Tibial artery (tissue), 4 donors: ENCODE measurements at regions not wholly inside any gene's neighbourhood (a gene's known extent, or its start where the extent isn't known, plus 50 kb on each side); places are given as distances from the start of the nearest gene placed in this dataset.
"Not testable (repeated sequence)": the region's sequence is repeated elsewhere in the genome, so short reads cannot be mapped to it uniquely, and the experiment has no call there.

Source experiments
- DNase-seq, 2 donors: peaks; one replicate each; pipeline ENCODE4 v3.0.0-alpha.2; 2019
- H3K27ac ChIP-seq, 2 donors: fragments of 200-600 bp; sonication (generic) in 1 of 2; 1 replicate in 1 of 2; 2 replicates in 1 of 2; pipeline ENCODE4 v1.5.1; 2018 to 2019; ENCODE audit warnings: mild to moderate bottlenecking in 1 of 2
- H3K27me3 ChIP-seq, 2 donors: fragments of 200-600 bp; sonication (generic) in 1 of 2; one replicate each; pipeline versions ENCODE4 v1.5.1 to v1.6.0; 2016 to 2019
- H3K36me3 ChIP-seq, 3 donors: fragments of 200-600 bp; sonication (generic) in 2 of 3; one replicate each; pipeline ENCODE4 v1.5.1; 2016 to 2019; ENCODE audit warnings: mild to moderate bottlenecking in 2 of 3
- H3K4me1 ChIP-seq, 4 donors: fragments of 200-600 bp; sonication (generic) in 2 of 4; 1 replicate in 3 of 4; 2 replicates in 1 of 4; pipeline ENCODE4 v1.5.1; 2016 to 2019
- H3K4me3 ChIP-seq, 2 donors: fragments of 200-600 bp; sonication (generic) in 1 of 2; 1 replicate in 1 of 2; 2 replicates in 1 of 2; pipeline ENCODE4 v1.5.1; 2018 to 2019; ENCODE audit warnings: mild to moderate bottlenecking in 2 of 2
- H3K9me3 ChIP-seq, 3 donors: fragments of 200-600 bp; sonication (generic) in 1 of 3; one replicate each; pipeline ENCODE4 v1.5.1; 2016 to 2019
- intact Hi-C: fragments of 100-400 bp; cut with DNase I; formaldehyde crosslinking; loops from one replicate; pipeline ENCODE4 v1.15.0; 2023; ENCODE audit warnings: low total_unique reads
- TF ChIP-seq, protein P1 (sequence below), 2 experiments: fragments of 200-600 bp in 1 of 2; fragments of 450-650 bp in 1 of 2; IDR thresholded peaks; one replicate each; pipeline ENCODE4 v1.5.1; 2017 to 2019; ENCODE audit warnings: antibody characterized with exemption in 2 of 2, mild to moderate bottlenecking in 1 of 2, moderate library complexity in 1 of 2

DNA sequence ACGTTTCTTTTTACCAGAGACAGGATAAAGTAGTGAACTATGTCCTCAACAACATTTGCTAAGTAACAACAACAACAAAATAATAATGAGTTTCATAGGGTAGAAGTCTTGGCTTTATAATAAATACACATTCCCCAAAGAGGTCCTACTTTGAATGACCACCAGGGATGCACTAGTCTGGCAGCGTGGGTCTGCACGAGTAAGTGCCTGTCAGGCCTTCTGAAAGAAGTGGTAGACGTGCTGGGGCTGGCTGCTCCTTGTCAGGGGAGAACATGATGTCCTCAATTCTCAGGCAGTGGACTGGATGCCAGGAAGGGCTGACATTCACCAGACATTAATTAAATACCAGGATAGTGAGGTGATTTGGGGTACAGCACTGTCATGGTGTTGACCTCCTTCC lies 331.1 kb downstream of the TMEM38B start:
- TF ChIP-seq, protein P1, sequence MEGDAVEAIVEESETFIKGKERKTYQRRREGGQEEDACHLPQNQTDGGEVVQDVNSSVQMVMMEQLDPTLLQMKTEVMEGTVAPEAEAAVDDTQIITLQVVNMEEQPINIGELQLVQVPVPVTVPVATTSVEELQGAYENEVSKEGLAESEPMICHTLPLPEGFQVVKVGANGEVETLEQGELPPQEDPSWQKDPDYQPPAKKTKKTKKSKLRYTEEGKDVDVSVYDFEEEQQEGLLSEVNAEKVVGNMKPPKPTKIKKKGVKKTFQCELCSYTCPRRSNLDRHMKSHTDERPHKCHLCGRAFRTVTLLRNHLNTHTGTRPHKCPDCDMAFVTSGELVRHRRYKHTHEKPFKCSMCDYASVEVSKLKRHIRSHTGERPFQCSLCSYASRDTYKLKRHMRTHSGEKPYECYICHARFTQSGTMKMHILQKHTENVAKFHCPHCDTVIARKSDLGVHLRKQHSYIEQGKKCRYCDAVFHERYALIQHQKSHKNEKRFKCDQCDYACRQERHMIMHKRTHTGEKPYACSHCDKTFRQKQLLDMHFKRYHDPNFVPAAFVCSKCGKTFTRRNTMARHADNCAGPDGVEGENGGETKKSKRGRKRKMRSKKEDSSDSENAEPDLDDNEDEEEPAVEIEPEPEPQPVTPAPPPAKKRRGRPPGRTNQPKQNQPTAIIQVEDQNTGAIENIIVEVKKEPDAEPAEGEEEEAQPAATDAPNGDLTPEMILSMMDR (IDR thresholded peaks at IDR 0.05): no peak
- no peaks in the 10 kb centered on the region for H3K4me1 ChIP-seq
- intact Hi-C loops: no loop called here
- H3K4me3 ChIP-seq: no peak overlapping the region
- H3K9me3 ChIP-seq: peaks cover 0 to 9% (median 0%) of the 10 kb centered on the region in 3 donors
- no peak for DNase-seq
- H3K27ac ChIP-seq: no peak overlapping the region
- no peaks in the 10 kb centered on the region for H3K36me3 ChIP-seq
- H3K27me3 ChIP-seq: no peaks in the 10 kb centered on the region

DNA sequence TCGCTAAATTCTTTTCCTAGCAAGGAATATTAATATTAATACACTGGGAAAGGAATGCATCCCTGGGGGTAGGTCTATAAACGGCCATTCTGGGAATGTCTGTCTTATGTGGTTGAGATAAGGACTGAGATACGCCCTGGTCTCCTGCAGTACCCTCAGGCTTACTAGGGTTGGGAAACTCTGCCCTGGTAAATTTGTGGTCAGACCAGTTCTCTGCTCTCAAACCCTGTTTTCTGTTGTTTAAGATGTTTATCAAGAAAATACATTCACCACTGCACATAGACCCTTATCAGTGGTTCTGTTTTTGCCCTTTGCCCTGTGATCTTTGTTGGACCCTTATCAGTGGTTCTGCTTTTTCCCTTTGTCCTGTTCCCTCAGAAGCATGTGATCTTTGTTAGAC lies 335.8 kb downstream of the TMEM38B start:
- intact Hi-C loops, H3K4me3 ChIP-seq, DNase-seq, H3K27ac ChIP-seq, H3K36me3 ChIP-seq, H3K27me3 ChIP-seq, H3K4me1 ChIP-seq: not testable (repeated sequence)
- peaks cover 0 to 10% (median 0%) of the 10 kb centered on the region in 3 donors for H3K9me3 ChIP-seq

DNA sequence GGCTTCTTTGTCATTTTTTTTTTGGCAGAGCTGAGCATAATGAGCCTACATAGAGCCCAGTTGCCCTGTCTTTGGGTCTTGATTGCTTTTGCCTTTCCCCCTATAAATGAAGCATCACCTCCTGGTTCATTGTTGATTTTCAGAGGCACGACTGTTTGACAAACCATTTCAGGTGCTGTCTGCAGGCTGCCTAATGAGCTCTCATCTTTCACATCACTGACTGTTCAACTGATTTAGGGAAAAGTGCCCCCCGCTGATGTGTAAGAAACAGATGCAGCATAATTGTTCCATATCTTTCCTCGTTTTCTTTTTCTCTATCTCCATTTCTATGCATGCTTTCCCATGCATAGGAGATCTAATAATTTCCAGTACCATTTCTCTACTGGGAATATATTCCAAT lies 338.6 kb downstream of the TMEM38B start:
- intact Hi-C loops: no loop called here
- TF ChIP-seq, protein P1 (IDR thresholded peaks at IDR 0.05): no peak

DNA sequence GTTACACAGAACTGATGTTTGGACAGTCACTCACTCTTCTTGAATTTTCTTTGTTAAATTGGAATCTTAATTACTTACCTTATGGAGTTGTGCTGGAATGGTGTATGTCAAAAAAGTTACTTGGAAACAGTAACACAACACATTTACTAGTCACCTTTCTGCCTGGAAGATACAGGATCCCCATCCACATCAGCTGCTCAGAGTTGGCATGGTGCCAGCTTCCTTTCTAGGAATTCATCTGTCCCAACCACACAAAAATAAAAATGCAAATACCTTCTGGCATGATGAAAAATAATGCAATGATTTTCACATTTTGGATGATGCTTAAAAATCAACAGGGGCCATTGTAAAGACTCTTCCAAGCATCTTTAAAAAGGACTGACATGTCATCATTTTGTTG lies 341.5 kb downstream of the TMEM38B start:
- intact Hi-C loops: no loop called here
- TF ChIP-seq, protein P1 (IDR thresholded peaks at IDR 0.05): no peak
- H3K9me3 ChIP-seq: no peaks in the 10 kb centered on the region
- peaks cover 0 to 11% (median 3%) of the 10 kb centered on the region in 4 donors for H3K4me1 ChIP-seq
- H3K27me3 ChIP-seq: no peaks in the 10 kb centered on the region
- H3K4me3 ChIP-seq: no peak overlapping the region
- H3K27ac ChIP-seq: no peak overlapping the region
- no peak for DNase-seq
- no peaks in the 10 kb centered on the region for H3K36me3 ChIP-seq

More for the DNA sequence above, 338.6 kb downstream of the TMEM38B start:
- H3K9me3 ChIP-seq: peaks cover 0 to 10% (median 0%) of the 10 kb centered on the region in 3 donors
- no peaks in the 10 kb centered on the region for H3K27me3 ChIP-seq
- H3K27ac ChIP-seq: no peak overlapping the region
- no peak overlapping the region for H3K4me3 ChIP-seq
- no peak for DNase-seq
- no peaks in the 10 kb centered on the region for H3K36me3 ChIP-seq
- peaks cover 0 to under 1% (median 0%) of the 10 kb centered on the region in 4 donors for H3K4me1 ChIP-seq

DNA sequence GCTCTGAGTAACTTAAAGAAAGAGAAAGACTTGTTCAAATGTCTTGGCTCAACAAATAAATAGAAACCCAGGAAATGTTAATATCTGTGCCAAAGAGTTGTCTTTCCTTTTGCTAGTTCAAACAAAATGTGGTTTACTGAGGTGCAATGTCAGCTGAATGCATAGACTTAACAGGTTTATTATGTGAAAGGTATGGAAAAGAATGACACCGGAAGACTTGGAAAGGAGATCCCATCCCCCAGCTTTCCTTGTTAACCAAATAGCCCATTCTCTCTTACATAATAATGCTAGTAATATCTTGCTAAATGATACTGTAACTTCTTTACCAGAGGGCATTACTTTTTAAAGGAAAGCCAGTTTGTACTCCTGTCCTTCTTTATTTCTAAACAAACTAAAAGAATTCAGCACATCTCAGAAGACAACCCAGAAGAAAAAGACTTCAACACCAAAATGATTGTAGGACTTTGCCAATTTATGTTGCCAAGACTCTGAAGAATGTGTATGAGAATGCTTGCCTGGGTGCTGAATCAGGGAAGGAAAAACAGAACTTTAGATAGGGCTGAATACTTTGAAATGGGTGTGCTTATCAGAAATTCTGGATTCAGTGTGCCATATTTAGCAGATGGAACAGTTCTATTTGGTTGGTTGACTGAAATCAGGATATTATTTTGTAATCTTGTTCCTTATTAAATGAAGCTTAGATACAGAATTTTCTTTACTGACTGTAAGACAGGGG lies 344.1 kb downstream of the TMEM38B start:
- intact Hi-C loops: no loop called here
- TF ChIP-seq, protein P1 (IDR thresholded peaks at IDR 0.05): no peak
- Histone ChIP-seq H3K4me1 (peaks cover 0 to 11% (median 3%) of the 10 kb centered on the region in 4 donors), H3K27ac (no peak overlapping the region), H3K27me3 (no peaks in the 10 kb centered on the region), H3K9me3 (no peaks in the 10 kb centered on the region), H3K36me3 (no peaks in the 10 kb centered on the region), H3K4me3 (no peak overlapping the region)
- no peak for DNase-seq

DNA sequence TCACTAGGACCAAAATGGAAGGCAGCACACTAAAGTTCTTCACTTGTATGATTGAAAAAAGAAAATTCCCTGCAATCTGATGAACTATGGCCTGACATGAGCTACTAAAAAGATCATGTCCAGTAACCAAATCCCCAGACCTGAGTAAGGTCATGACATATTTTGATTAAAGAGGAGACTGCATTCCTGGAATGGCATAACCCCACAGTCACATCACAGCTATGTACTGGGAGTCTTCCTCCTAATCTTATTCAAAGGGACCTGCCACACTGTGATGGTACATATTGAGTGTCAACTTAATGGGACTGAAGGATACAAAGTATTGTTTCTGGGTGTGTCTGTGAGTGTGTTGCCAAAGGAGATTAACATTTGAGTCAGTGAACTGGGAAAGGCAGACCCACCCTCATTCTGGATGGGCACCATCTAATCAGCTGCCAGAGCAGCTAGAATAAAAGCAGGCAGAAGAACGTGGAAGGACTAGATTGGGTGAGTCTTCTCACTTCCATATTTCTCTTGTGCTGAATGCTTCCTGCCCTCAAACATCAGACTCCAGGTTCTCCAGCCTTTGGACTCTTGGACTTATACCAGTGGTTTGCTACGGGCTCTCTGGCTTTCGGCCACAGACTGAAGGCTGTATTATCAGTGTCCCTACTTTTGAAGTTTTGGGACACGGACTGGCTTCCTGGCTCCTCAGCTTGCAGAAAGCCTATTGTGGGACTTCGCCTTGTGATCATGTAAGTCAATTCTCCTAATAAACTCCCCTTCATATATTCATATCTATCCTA lies 345.0 kb downstream of the TMEM38B start:
- no peaks in the 10 kb centered on the region for H3K27me3 ChIP-seq

DNA sequence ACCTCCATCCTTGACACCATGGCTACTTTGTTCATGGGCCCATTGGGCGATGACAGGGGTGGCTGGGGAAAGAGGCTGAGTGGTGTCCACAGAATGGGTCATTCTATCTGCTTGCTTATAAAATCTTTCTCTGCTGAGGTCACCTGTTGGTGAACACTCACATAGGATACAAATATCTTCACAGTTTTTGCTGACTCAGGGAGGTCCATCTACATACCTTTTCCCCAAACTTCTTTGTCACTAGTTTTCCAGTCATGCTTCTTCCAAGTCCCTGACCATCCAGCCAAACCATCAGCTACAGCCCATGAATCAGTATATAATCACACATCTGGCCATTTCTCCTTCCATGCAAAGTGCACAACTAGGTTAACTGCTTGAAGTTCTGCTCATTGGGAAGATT lies 347.6 kb downstream of the TMEM38B start:
- H3K4me3 ChIP-seq, H3K36me3 ChIP-seq, H3K27ac ChIP-seq, intact Hi-C loops, DNase-seq, H3K27me3 ChIP-seq, H3K9me3 ChIP-seq: not testable (repeated sequence)
- peaks cover 0 to 11% (median 3%) of the 10 kb centered on the region in 4 donors for H3K4me1 ChIP-seq

More for the DNA sequence above, 345.0 kb downstream of the TMEM38B start:
- TF ChIP-seq, protein P1 (IDR thresholded peaks at IDR 0.05): no peak
- no peak for DNase-seq
- H3K4me1 ChIP-seq: peaks cover 0 to 11% (median 3%) of the 10 kb centered on the region in 4 donors
- no peaks in the 10 kb centered on the region for H3K9me3 ChIP-seq
- no peak overlapping the region for H3K27ac ChIP-seq
- H3K36me3 ChIP-seq: no peaks in the 10 kb centered on the region
- intact Hi-C loops: no loop called here
- no peak overlapping the region for H3K4me3 ChIP-seq
